GM21447 (cell line): ENCODE measurements at regions not wholly inside any gene's neighbourhood (a gene's known extent, or its start where the extent isn't known, plus 50 kb on each side); places are given as distances from the start of the nearest gene placed in this dataset.

Source experiments
- ATAC-seq: cut with Tn5 transposase; IDR thresholded peaks from one replicate; pipeline ENCODE4 v1.9.1; 2021; ENCODE audit not compliant: unreplicated experiment

DNA sequence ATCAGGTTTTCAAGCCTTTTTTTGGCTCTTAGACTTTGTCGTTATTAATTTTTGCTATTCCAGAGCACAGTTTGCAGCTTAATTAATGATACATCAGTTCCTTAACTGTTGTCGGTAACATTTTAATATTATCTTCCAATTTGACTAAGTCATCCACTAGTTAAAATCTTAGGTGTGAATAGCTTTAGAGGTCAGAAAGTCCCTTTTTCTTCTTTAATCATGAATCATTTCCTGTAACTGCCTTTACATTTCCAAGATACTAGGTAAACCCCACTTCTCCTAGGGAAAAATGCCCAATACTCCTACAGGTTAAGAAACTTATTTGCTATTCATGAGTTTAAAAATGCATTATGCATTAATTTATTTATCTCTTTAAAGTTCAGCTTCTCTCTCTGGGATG is 260.9 kb upstream of the CFAP20DC start:
- no peak for ATAC-seq

DNA sequence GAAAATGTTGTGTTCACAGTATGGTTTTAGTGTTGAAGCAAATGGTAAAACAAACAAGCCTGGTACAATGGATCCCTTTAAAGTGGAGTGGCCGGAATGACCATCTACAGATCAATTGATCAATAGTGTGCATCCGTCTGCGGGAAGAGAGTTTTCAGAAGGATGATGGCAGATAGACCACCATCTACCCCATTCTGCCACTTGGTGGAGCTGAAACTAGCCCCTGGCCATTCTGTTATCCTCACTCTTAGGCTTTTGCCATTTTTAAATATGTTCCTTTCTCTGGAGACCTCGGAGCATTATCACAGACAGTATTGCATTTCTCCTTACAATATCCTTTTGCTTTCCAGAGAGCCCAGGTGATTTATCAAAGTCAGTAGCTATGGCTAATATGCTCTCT is 258.9 kb upstream of the CFAP20DC start:
- ATAC-seq: no peak

DNA sequence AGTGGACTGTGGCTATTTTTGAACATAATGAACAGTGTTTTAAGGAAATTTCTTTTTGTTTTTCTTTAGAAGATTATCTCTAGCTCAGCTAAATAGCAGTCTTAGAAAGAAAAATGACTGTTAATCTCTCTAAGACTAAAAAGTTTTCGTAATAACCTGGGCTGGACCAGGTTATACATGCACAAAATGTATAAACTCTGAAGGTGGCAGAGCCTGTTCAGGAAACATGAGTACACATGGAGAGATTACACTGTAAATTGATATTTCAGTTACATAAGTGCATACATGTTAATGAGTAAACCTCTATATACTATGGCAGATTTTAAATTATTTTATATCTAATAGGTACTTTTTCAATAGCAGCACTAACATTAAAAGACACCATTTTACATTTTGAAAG is 258.2 kb upstream of the CFAP20DC start:
- no peak for ATAC-seq

DNA sequence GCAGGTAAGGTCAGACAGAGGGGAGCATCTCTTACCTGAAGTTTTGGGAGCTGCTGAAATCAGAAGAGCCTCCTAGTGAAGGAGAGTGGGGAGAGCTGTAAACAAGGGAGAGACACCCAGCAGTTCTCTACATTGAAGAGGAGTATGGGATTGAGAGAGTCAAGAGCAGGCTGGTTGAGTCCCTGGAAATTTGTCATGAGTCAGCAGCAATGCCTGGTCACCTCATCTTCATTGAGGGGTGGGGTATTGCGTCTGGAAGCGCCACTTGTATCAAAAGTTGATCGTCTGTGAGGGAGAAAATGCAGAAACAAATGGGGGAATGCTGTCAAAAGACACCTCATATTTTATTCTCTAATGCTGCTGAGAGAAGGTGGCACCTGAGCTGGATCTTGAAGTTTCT is 256.6 kb upstream of the CFAP20DC start:
- no peak for ATAC-seq

DNA sequence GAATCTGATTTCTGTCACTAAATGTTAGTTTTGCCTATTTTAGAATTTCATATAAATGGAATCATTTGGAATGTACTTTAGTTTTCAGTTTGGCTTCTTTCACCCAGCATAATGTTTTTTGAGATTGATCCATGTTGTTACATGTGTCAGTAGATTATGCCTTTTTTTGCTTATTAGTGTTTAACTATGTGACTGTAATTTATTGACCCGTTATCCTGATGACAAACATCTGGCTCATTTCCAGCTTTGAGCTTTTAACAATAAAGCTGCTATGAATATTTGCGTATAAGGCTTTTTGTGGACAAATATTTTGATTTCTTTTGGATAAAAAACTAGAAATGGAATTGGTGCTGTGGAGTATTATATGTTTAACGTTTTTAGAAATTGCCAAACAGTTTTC is 254.5 kb upstream of the CFAP20DC start:
- no peak for ATAC-seq

- ATAC-seq: no peak
Measured at GRCh38 chr3:59303452-59303851, 253.6 kb upstream of the CFAP20DC start.

DNA sequence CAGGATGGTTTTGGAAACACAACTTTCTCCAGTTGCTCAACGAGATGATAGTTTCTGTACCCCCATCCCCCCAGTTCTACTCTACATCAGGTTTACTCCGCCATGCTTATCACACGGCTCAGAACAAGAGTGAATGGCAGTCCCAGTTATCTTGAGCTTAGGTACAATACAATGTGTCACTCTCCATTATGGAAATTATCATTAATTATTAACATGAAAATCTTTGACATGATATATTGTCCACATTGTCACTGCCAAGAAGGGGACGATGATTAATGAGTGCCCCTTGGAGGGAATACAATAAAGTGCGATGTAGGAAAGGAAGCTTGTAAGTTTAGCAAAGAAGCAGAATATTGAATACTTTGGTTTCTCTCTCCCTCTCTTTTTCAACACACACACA is 252.6 kb upstream of the CFAP20DC start:
- no peak for ATAC-seq

GRCh38 chr3:59300733-59301132 is 250.9 kb upstream of the CFAP20DC start:
- no peak for ATAC-seq

DNA sequence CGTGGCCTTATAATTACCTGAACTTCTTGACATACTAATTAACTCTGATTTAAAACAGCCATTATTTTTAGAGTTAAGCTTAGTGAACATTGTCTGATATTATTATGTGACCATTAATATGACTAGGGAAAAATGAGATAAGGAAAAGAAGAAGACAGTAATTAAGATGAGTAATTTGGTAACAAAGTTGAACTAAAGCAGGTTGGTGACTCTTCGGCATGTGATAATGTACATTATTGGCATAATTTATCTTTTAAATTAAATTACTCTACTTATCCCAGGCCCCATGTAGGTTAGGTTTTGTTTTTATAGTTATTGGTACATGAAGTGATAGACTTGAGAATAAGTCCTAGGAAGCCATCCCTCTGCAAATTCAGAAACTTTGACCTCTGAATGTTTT is 249.7 kb upstream of the CFAP20DC start:
- ATAC-seq: no peak

DNA sequence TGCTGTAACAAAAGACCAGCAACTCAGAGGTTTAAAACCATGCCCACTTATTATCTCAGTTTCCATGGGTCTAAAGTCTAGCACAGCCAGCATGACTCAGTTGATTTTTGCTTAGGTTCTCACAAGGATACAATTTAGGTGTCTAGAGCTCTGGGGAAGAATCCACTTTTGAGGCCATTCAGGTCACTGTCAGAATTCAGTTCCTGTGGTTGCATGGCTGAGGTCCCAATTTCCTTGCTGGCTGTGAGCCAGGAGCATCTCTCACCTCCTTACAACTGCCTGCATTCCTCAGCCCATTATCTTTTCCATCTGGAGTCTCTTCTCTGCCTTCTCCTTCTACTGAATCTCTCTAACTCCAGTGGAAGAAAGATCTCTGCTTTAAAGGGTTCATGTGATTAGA is 240.5 kb upstream of the CFAP20DC start:
- no peak for ATAC-seq

GRCh38 chr3:59289831-59290230 is 240.0 kb upstream of the CFAP20DC start:
- ATAC-seq: no peak

DNA sequence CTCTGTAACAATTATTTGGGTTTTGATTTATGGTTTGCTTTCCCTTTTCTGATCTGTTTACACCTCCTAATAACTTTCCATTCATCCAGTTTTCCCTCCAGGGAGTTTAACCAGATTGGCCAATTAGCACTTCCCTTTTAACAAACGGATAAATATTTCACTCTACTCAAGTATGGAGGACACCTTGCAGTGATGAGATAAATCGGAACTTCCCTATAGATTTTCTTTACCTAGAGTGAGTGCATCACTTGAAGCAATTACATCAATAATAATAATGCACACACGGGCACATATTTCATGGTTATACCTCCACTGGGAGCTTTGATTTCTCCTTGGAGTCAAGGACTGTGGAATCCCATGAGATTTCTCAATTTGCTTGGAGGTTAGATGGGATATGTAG is 239.1 kb upstream of the CFAP20DC start:
- ATAC-seq: no peak

GRCh38 chr3:59286791-59287531 is 237.1 kb upstream of the CFAP20DC start:
- ATAC-seq: no peak

DNA sequence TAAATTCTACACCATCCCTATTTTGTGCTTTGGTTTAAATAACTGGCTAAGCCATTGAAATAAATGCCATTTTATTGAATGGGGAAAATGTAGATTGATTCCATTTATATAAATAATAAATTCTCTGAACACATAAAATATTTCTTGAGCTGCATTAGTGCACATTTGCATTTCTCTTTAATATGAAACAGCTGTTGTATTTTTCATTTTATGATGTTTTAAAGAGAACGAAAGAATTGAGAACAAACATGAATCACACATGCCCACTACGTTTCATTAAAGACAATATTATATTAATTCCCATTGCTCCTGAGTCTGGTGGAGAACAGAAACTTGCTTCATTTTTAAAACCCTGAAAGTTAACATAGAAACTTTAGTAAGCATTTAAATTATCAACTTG is 235.7 kb upstream of the CFAP20DC start:
- ATAC-seq: no peak

GRCh38 chr3:59284926-59285325 is 235.1 kb upstream of the CFAP20DC start:
- no peak for ATAC-seq

- ATAC-seq: no peak
Measured at GRCh38 chr3:59280113-59280512, 230.3 kb upstream of the CFAP20DC start.

- ATAC-seq: no peak
Measured at GRCh38 chr3:59277816-59278215, 228.0 kb upstream of the CFAP20DC start.

- ATAC-seq: no peak
Measured at GRCh38 chr3:59277201-59277600, 227.4 kb upstream of the CFAP20DC start.

GRCh38 chr3:59273976-59274375 is 224.2 kb upstream of the CFAP20DC start:
- ATAC-seq: no peak

- no peak for ATAC-seq
Measured at GRCh38 chr3:59271971-59272370, 222.1 kb upstream of the CFAP20DC start.

DNA sequence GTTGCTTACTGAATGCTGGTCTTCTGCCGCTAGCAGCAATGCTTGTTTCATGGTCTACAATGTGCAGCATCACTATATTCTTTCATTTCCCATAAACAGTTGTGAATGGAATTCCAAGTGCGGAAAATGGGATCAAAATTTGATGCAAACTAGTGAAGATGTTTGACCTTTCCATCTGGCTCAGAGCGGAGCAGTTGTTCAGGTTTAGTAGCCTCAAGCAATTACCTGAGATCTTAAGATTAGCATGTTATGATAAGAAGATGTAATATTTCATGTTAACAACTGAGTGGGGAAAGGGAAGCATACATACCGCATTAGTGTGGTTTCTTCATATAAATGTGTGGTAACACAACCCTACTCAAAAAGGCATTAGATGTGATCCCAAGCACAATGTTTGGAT is 221.1 kb upstream of the CFAP20DC start:
- no peak for ATAC-seq

GRCh38 chr3:59270209-59270608 is 220.4 kb upstream of the CFAP20DC start:
- ATAC-seq: no peak

- ATAC-seq: no peak
Measured at GRCh38 chr3:59268170-59268569, 218.3 kb upstream of the CFAP20DC start.
